GM18511 (cell line): ENCODE measurements at regions not wholly inside any gene's neighbourhood (a gene's known extent, or its start where the extent isn't known, plus 50 kb on each side); places are given as distances from the start of the nearest gene placed in this dataset.

Experiments
- ATAC-seq: cut with Tn5 transposase; IDR thresholded peaks from one replicate; pipeline ENCODE4 v1.9.1; 2021; ENCODE audit warnings: mild to moderate bottlenecking, moderate library complexity; ENCODE audit not compliant: unreplicated experiment

DNA sequence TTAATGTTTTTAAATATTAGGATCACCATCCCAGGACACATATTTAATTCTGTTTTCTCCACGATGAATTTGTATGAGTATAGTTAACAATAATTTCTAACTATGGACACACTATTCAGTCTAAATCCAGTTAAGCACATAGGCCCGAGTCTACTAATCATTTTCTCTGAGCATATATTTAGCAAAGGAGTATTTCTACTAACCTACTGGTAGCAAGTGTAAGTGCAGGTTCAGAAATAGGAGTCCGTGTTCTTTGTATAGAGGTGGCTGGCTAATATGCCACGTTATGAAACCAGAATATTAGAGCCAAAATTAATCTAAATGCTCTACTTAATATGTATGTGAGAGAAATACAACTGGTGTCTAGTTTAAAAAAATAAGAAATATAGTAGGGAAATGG, 416.6 kb upstream of the NXPH2 start:
- no peak for ATAC-seq

DNA sequence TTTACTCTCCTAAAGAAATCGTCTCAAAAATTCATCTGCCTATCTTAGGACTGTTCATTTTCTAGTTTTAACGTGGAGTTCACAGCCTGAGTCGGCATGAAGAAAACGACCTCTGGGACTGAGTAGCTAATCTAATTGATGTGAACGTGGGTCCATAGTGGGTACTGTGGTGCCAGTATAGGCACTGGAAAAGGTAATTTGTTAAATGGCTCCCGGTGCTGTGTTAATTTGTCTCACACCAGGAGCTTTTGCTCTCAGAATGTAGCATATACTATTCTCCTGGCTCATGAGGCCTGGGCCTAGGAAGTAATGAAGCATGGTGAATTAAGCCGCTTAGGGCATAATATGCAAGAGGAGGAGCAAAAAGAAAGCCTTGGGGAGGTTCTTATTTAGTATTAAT, 414.4 kb upstream of the NXPH2 start:
- ATAC-seq: no peak

DNA sequence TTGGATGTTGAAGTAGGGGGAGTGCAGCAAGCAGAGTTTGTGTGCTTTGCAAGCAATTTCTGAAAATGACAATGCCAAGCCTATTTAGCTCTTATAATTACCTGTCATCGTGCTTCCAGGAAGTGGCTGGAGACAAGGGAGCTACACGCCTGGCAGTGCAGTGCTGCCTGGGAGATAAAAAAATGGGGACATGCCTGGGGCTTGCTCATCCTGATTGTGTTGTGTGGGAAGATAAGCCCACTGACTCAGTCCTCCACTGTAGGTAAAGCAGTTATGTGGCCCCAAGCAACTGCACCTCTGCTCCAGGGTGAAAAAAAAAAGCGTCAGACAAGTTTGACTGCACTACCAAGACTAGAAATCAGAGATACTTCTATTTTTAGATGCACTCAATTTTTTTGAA, 396.9 kb upstream of the NXPH2 start:
- ATAC-seq: no peak

DNA sequence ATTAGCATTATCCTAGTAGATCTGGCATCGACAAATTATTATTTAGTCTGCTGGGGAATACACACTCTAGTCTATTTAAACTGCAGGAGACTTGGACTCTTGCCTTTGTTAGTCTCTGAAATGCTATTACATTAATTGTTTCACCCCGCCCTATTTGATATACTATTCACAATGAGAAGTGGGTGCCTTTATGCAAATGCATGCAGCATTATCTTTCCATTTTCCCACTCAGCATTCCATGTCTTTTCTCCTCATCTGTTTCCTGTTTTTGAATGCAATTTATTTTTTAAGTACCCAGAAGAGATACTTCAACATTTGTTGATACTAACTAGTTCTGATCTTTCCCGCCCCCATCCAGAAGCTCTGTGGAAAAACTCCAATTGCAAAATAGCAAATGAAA, 395.3 kb upstream of the NXPH2 start:
- ATAC-seq: no peak

DNA sequence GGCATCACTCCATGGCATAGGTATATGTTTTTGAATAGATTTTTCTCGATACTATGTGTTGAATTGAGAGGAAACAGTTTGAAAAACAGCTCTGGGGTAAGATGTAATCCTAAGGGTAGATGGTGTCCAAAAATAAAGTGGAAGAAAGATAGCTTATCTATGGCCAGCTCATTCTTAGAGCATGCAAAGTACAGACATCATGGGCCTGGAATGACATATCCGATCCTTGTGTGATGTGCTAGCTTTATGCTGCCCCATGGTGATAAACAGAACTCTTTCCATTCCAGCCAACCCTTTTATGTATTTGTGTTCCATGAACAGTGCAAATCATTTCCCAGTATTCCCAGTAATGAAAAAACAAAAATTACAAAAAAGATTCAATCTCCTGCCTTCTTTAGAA, 390.2 kb upstream of the NXPH2 start:
- no peak for ATAC-seq

DNA sequence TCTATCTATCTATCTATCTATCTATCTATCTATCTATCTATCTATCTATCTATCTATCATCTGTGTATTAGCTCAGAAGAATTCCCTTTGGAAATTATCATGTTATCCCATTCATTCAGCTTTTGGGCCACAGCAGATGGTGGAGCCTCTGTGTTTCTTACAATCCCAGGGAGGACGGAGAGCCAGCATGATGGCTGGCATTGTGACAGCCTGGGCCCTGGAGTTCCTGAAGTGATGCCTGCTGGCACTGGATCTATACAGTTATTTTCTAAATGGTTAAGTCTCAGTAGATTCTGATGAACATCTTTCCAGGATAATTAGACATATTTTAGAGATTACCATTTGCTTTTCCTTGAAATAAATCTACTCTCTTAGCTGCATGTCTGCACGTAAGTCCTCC, 385.4 kb upstream of the NXPH2 start:
- ATAC-seq: no peak

DNA sequence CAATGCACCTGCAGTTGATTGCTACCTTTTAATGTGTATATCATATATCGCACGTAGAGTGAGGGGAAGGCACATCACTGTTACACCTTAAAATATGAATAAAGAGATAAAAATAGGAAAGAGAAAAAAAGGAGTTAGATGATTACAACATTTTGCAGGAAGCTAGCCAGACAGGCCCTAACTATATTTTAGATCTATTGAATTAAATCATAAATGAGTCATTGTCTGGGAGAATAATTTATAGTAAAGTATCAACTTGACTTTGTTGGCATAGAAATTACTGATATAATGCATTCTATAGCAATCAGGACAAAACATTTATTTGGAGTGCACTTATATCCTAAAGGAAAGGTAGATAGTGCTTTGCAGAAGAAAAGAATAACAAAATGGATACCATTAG, 384.9 kb upstream of the NXPH2 start:
- ATAC-seq: no peak

DNA sequence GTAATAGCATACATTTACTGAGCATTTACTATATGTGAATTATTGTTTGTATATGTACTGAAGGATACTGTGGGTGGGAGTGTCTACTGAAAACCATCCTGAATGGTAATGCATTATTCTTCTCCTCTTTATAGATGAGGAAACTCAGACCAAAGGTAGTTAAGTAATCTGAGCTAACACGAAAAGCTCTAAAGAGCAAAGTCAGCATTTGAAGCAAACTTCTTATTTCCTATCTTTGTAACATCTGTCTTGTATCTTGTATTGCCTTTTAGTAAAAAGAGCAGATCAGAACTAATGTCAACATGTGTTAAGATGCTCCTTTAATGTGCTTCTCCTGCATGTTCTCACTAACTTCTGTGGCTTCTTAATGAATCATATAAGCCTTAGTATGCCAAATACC, 382.8 kb upstream of the NXPH2 start:
- ATAC-seq: no peak

DNA sequence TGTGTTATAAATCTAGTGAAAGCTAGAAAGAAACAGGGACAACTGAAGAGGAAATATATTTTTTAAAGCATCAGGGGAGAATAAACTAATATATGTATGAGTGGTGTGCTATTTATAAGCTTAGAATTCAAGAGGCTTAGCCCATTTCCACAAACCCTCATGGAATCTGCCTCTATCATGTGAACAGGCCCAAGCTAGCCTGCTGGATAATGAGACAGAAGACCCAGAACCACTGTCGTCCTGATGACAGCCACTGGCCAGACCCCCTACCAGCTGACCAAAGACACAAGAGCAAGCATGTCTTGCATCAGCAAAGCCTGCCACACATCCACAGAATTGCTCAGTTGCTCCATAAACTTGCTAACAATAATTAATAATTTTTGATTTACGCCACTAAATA, 382.3 kb upstream of the NXPH2 start:
- no peak for ATAC-seq

DNA sequence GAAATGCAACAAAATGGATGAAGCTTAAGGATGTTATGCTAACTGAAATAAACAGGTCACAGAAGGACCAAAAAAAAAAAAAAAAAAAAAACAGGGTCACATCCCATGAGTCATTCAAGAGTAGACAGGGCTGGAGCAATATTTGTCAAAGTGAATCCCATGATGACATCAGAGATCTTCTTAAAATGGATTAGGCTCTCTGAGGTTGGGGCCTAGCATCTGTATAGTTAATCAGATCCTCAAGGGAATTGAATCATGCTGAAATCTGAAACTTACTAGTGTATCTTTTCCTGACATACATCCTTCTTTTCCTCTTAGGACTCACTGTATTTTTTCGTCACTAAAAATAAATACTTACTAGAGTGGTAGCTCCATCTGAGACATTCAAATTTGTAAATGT, 380.6 kb upstream of the NXPH2 start:
- ATAC-seq: no peak

DNA sequence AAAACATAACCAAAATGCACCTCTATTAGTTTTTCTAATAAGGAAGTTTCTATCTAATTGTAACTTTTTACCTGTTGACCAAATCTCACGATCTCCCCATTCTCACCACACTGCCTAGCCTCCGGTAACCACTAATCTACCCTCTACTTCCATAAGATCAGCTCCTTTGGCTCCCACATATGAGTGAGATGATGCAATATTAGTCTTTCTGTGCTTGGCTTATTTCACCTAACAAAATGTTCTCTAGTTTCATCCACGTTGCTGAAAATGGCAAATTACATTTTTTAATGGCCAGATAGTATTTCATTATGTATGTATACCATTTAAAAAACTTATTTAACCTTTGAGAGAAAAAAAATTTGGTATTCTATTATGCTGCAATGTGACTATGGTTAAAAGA, 379.0 kb upstream of the NXPH2 start:
- ATAC-seq: no peak

DNA sequence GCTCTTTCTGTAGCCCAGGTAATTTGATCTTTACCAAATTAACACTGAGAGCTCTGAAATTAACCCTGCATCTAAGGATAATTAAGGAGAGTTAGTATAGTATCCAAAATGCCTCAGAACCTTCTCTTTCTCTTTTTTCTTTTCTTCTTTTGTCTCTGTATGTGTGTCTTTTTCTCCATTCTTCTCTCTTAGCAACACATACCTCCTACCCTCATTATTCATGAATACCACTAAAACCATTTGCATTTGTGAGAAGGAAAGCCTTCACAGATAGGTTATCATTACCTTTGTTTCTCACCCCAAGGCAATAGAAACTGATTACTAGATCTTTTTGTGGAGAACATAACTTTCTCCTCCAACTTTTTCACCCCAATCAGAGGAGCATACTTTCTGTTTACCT, 376.5 kb upstream of the NXPH2 start:
- ATAC-seq: no peak

DNA sequence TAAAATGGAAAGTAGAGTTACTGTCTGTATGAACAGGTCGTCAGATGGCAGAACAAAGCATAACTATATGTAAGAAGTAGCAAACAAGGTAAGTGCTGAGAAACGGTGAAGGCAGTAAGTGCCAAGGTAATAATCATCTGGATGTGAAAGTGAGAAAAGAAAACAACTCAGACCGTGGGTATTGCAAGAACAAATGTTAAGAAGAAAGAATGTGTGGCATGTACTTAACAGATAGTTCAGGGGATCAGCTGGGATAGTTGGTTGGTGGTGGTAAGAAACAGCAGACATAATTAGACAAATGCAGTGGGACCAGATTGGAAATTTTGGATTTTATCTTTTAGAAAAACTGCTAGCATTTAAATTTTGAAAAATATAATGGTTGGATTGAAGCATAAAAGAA, 375.8 kb upstream of the NXPH2 start:
- ATAC-seq: no peak

DNA sequence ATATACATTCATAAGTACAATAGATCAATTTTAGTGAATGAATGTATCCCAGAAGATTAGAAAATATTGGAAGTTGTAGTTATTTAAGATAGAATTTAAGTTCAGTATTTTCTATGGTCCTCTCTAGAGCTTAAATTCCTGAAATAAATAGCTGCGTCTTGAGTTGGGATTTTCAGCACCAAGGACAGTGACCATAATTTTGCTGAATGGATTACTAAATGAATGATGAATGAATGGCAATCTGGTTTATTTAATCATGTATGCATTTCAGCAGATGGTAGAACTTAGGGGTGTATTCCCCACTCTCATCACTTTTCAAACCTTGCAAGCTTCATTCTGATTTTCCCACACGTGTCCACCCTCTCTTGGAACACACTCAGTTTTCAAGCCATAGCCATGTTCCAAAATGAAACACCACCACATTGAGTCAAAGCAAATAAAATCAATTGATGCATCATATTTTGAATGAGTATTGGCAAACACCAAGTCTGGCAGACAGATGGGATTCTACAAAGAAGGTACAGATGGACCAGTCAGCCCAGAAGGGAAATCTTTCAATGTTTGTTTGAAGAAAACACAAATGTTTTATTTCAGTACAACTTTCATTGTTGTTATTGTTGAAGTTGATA, 362.2 kb upstream of the NXPH2 start:
- ATAC-seq: no peak

DNA sequence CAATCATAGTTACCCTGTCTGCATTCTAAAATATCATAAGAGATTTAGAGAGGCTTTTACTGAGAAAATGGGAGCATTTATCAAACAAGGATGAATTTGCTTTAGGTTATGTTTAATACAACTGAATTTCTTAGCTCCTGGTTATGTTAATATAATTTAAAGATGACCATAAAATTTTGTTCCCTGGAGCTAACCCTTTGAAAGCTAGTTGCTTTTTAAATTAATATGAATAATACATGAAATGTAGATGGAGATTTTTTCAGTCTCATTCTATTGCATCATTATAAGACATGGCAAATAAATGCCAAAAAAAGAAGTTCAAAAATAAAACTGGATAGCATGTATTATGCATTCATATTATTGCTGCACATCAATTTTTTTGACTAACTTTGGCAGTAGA, 344.1 kb upstream of the NXPH2 start:
- ATAC-seq: no peak

DNA sequence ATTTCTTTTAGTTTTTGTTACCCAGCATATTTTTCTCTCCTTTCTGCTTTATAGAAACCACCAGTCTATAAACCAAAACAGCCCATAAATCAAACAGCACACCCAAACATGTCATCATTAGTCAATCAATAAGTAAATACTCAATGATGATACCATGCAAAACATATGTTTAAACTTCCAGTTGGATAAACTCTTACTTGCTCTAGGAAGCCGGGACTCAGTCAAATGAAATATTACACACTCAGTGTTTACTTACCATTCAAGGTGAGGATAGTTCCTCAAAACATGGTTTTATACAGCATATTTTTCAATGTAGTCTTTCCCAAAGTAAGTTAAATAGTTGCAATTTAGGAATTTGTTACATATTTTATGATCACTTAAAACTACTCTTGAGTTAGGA, 343.6 kb upstream of the NXPH2 start:
- no peak for ATAC-seq

DNA sequence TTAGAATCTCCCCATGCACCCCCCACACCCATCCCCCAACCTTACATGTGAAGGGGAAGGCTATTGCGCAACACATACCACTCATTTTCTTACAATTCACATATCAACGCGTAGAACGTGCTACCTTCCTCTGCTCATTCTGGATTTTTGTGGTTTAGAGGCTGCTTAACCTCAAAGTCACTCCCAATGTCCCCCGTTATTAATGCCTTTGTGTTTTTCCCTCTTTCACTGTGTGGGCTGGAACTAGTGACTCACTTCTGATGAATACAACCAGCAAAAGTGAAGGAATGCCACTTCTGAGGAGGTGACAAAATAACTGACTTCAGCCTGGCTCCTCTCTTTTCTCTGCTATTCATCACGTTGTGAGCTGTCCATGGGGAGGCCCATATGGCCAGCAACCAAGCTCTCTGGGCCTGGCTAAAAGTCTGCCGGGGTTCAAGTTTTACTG, 342.5 kb upstream of the NXPH2 start:
- ATAC-seq: no peak

DNA sequence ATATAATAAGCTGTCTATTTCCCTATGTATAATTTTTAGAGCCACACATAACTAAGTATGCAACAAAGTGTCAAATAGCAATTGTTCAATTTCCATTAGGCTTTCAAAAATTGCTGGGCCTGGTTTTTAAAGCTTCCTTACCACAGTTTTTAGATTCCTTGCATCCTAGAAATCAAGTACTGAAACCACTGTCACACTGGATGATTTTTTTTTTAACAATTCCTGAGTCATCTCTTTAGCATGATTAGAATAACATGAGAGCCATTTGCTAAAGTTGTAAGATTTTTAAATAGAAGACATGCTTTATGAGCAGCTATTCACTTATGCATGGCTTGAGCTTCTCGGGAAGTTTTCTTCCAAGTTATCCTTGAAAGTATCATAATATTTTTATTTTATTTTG, 319.5 kb upstream of the NXPH2 start:
- ATAC-seq: no peak

DNA sequence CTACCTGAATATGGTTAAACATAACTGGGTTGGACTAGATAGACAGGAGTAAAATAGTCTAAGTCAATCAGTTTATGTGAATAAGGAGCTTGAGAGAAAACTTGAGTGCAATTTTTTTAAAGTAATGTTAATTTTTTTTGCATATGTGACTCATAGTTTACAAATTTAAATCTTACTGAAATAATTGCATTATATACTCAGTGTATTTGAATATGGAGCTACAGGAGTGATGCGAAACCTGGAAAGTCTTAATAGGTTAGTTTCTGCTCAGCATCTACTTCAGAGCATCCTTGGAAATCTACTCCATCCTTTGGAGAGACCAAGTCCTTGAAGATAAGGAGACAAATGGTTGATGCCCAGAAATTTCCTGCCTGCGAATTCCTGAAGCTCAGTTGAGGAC, 318.8 kb upstream of the NXPH2 start:
- ATAC-seq: no peak

DNA sequence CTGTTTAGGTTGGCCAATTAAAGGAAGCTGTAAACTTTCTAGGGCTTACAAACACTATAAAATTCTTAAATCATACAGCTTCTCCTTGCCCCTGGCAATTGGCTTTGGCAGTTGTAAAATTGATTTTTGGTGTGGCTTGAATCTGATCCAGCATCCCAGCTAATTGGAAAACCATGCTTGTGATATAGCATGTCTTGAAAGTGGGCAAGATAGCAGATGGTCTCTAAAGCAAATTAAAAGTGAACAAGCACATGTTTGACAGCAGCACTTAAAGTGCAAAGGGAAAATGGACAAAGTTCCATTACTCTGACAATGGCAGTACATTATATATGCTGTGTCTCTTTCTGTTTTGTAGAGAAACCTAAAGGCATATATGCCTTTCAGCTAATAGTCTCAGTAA, 302.9 kb upstream of the NXPH2 start:
- no peak for ATAC-seq

DNA sequence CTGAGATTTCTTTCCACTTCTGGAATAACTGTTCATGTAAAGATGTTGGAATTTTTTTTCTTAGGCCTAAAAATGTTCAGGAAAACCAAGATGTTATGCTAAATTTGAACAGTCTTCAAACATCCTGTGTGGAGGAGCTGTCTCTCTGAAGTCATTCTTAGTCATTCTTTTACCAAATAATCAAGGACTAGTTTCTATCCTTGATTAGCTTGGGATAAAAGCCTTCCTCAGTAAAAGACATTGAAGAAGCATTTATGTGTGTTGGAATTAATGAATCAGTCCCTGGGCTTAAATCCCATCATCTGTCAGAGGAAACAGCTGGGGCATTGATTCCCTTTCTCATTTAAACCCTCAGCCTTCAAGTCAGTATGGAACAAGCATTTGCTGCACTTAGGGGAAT, 300.1 kb upstream of the NXPH2 start:
- ATAC-seq: no peak

DNA sequence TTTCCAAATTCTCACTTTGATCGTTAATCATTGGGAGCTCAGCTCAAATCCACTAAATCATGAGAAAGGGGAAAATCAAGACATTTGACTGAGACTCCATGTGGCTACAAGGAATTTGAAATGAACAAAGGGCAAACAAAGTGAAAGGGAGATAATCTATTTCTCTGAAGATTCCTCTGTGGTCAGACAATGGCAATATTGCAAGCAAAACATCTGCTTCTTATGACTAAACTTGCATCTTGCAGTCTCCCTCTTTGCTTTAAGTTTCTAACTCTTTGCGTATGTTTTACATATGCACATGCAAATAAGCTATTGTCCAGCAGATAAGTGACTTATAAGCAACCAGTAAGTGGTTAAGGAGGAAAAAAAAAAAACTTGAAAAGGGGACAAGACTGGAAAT, 299.1 kb upstream of the NXPH2 start:
- no peak for ATAC-seq

DNA sequence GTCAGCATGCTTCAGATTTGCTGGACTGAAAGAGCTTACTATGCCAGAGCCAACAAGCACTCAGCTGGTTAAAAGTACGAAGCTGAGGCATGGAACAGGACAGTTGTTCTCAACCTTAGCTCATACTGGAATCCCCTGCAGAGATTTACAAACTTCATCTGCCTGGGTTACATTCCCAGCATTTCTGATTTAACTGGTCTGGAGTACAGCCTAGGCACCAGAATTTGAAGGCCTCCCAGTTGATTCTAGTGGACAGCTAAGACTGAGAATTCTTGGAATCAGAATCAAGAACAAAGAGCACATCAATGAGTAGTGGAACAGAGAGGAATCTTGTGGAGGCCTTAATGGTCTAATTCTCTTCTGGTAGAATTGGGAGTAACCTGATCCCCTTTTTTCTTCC, 298.2 kb upstream of the NXPH2 start:
- ATAC-seq: no peak
